BLaER1 (cell line): ENCODE measurements at regions not wholly inside any gene's neighbourhood (a gene's known extent, or its start where the extent isn't known, plus 50 kb on each side); places are given as distances from the start of the nearest gene placed in this dataset.

Source experiments
- H3K27ac ChIP-seq: shearing (Covaris generic); formaldehyde crosslinking; 2 replicates; pipeline ENCODE4 v1.8.1; 2022
- H3K27me3 ChIP-seq: shearing (Covaris generic); formaldehyde crosslinking; 2 replicates; pipeline ENCODE4 v1.8.1; 2022
- H3K36me3 ChIP-seq: shearing (Covaris generic); formaldehyde crosslinking; 2 replicates; pipeline ENCODE4 v1.8.1; 2022
- H3K4me1 ChIP-seq: shearing (Covaris generic); formaldehyde crosslinking; 2 replicates; pipeline ENCODE4 v1.8.1; 2022
- H3K4me2 ChIP-seq: shearing (Covaris generic); formaldehyde crosslinking; 2 replicates; pipeline ENCODE4 v1.8.1; 2022
- H3K4me3 ChIP-seq: shearing (Covaris generic); formaldehyde crosslinking; 2 replicates; pipeline ENCODE4 v1.8.1; 2022
- H3K9ac ChIP-seq: shearing (Covaris generic); formaldehyde crosslinking; 2 replicates; pipeline ENCODE4 v1.8.1; 2022
- H3K9me3 ChIP-seq: shearing (Covaris generic); formaldehyde crosslinking; 2 replicates; pipeline ENCODE4 v1.8.1; 2022
- H4K20me1 ChIP-seq: shearing (Covaris generic); formaldehyde crosslinking; 2 replicates; pipeline ENCODE4 v1.8.1; 2022
- Cebpa-rat ChIP-seq: shearing (Covaris generic); IDR thresholded peaks from 2 replicates; pipeline ENCODE4 v1.8.1; 2022

- H3K9me3 ChIP-seq: no peaks in the 10 kb centered on the region
- H3K27ac ChIP-seq: no peak overlapping the region
- no peak overlapping the region for H3K4me2 ChIP-seq
- no peak overlapping the region for H3K4me3 ChIP-seq
- TF ChIP-seq Cebpa-rat: no peak
- H3K27me3 ChIP-seq: no peaks in the 10 kb centered on the region
- H3K4me1 ChIP-seq: no peaks in the 10 kb centered on the region
- H3K36me3 ChIP-seq: no peaks in the 10 kb centered on the region
- no peaks in the 10 kb centered on the region for H4K20me1 ChIP-seq
- H3K9ac ChIP-seq: no peak overlapping the region
These were observed 991.9 kb upstream of the CHAC2 start for GRCh38 chr2:52775674-52776073.

DNA sequence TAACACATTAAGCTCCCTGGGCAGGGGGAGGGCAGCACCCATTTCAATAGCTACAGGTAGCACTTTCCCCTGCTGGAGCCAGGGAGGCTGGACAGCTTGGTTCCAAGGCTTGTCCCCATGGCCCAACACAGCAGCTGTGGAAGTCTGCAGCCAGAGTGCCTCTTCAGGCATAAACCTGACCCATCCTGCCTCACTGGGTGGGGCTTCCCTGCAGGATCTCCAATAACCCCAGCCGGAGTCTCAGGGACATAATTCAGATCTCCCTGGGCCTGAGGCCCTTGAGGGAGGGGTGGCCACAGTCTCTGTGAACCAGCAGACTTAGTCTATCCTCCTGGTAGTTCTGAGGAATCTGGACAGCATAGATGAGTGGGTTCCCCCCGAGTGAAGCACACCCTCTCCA, 1001.9 kb upstream of the CHAC2 start:
- no peaks in the 10 kb centered on the region for H3K4me1 ChIP-seq

GRCh38 chr2:52749764-52750163, 1017.8 kb upstream of the CHAC2 start:
- Histone ChIP-seq H3K9me3 (peaks cover 13% of the 10 kb centered on the region), H3K27ac (no peak overlapping the region), H3K4me2 (no peak overlapping the region), H3K4me1 (no peaks in the 10 kb centered on the region), H3K36me3 (no peaks in the 10 kb centered on the region), H3K4me3 (no peak overlapping the region), H4K20me1 (no peaks in the 10 kb centered on the region), H3K9ac (no peak overlapping the region), H3K27me3 (no peaks in the 10 kb centered on the region)
- no peak for TF ChIP-seq Cebpa-rat

More for the DNA sequence above, 1001.9 kb upstream of the CHAC2 start:
- Histone ChIP-seq H3K36me3 (no peaks in the 10 kb centered on the region), H4K20me1 (no peaks in the 10 kb centered on the region), H3K4me3 (no peak overlapping the region), H3K27me3 (no peaks in the 10 kb centered on the region), H3K27ac (no peak overlapping the region), H3K9me3 (no peaks in the 10 kb centered on the region), H3K9ac (no peak overlapping the region), H3K4me2 (no peak overlapping the region)
- TF ChIP-seq Cebpa-rat: no peak

DNA sequence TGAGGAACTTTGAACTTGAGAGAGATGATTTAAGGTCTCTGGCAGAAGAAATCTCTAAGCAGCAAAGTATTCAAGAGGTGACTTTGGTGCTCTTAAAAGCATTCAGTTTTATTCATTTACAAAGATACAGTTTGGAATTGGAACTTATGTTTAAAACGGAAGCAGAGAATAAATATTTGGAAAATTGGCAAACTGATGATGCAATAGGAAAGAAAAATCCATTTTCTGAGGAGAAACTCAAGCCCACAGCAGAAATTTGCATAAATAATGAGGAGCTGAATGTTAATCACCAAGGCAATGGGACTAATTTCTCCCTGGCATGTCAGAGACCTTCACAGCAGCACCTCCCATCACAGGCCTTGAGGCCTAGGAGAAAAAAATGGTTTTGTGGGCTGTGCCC, 1022.5 kb upstream of the CHAC2 start:
- Histone ChIP-seq H3K27ac (no peak overlapping the region), H3K9me3 (peaks cover 13% of the 10 kb centered on the region), H3K4me2 (no peak overlapping the region), H3K27me3 (no peaks in the 10 kb centered on the region), H4K20me1 (no peaks in the 10 kb centered on the region), H3K4me1 (no peaks in the 10 kb centered on the region), H3K36me3 (no peaks in the 10 kb centered on the region), H3K9ac (no peak overlapping the region), H3K4me3 (no peak overlapping the region)
- no peak for TF ChIP-seq Cebpa-rat

- Histone ChIP-seq H4K20me1 (no peaks in the 10 kb centered on the region), H3K27me3 (no peaks in the 10 kb centered on the region), H3K9ac (no peak overlapping the region), H3K9me3 (no peaks in the 10 kb centered on the region), H3K4me3 (no peak overlapping the region), H3K36me3 (no peaks in the 10 kb centered on the region), H3K4me2 (no peak overlapping the region), H3K4me1 (no peaks in the 10 kb centered on the region), H3K27ac (no peak overlapping the region)
- TF ChIP-seq Cebpa-rat: no peak
These were observed 1034.7 kb upstream of the CHAC2 start for GRCh38 chr2:52732849-52733395.

GRCh38 chr2:52724585-52724984, 1043.0 kb upstream of the CHAC2 start:
- Histone ChIP-seq H3K9ac (no peak overlapping the region), H3K4me2 (no peak overlapping the region), H3K27me3 (no peaks in the 10 kb centered on the region), H3K9me3 (no peaks in the 10 kb centered on the region), H3K4me3 (no peak overlapping the region), H3K27ac (no peak overlapping the region), H3K36me3 (no peaks in the 10 kb centered on the region), H3K4me1 (no peaks in the 10 kb centered on the region), H4K20me1 (no peaks in the 10 kb centered on the region)
- TF ChIP-seq Cebpa-rat: no peak

GRCh38 chr2:52717836-52718235, 1049.8 kb upstream of the CHAC2 start:
- Histone ChIP-seq H3K4me3 (no peak overlapping the region), H3K9ac (no peak overlapping the region), H3K9me3 (no peaks in the 10 kb centered on the region), H3K36me3 (no peaks in the 10 kb centered on the region), H3K27me3 (no peaks in the 10 kb centered on the region), H4K20me1 (no peaks in the 10 kb centered on the region), H3K27ac (no peak overlapping the region), H3K4me2 (no peak overlapping the region), H3K4me1 (no peaks in the 10 kb centered on the region)
- TF ChIP-seq Cebpa-rat: no peak

GRCh38 chr2:52710810-52711618, 1056.6 kb upstream of the CHAC2 start:
- Histone ChIP-seq H3K27me3 (no peaks in the 10 kb centered on the region), H3K4me1 (no peaks in the 10 kb centered on the region), H4K20me1 (no peaks in the 10 kb centered on the region), H3K9me3 (no peaks in the 10 kb centered on the region), H3K4me3 (no peak overlapping the region), H3K36me3 (no peaks in the 10 kb centered on the region), H3K27ac (no peak overlapping the region), H3K4me2 (no peak overlapping the region), H3K9ac (no peak overlapping the region)
- TF ChIP-seq Cebpa-rat: no peak

- H3K4me1 ChIP-seq: no peaks in the 10 kb centered on the region
- H3K9me3 ChIP-seq: no peaks in the 10 kb centered on the region
- H3K4me3 ChIP-seq: no peak overlapping the region
- no peaks in the 10 kb centered on the region for H3K36me3 ChIP-seq
- no peak overlapping the region for H3K9ac ChIP-seq
- no peak overlapping the region for H3K4me2 ChIP-seq
- H4K20me1 ChIP-seq: no peaks in the 10 kb centered on the region
- no peak overlapping the region for H3K27ac ChIP-seq
- TF ChIP-seq Cebpa-rat: no peak
- H3K27me3 ChIP-seq: no peaks in the 10 kb centered on the region
These were observed 1063.4 kb upstream of the CHAC2 start for GRCh38 chr2:52704251-52704650.

GRCh38 chr2:52703004-52703403, 1064.6 kb upstream of the CHAC2 start:
- no peak for TF ChIP-seq Cebpa-rat
- Histone ChIP-seq H3K27ac (no peak overlapping the region), H3K4me1 (no peaks in the 10 kb centered on the region; the same call in 1 of the 2 replicates), H3K27me3 (no peaks in the 10 kb centered on the region), H3K9ac (no peak overlapping the region), H3K36me3 (no peaks in the 10 kb centered on the region), H3K4me2 (no peak overlapping the region), H3K4me3 (no peak overlapping the region), H4K20me1 (no peaks in the 10 kb centered on the region), H3K9me3 (no peaks in the 10 kb centered on the region)
